ENCODE measurements at regions not wholly inside any gene's neighbourhood (a gene's known extent, or its start where the extent isn't known, plus 50 kb on each side); places are given as distances from the start of the nearest gene placed in this dataset.

GRCh38 chr15:70347321-70348225 lies 249.9 kb upstream of the TLE3 start (continued):
- no peak for TF ChIP-seq USF2 (IDR thresholded peaks at IDR 0.05; ENCODE audit: low read depth, low read length)

DNA sequence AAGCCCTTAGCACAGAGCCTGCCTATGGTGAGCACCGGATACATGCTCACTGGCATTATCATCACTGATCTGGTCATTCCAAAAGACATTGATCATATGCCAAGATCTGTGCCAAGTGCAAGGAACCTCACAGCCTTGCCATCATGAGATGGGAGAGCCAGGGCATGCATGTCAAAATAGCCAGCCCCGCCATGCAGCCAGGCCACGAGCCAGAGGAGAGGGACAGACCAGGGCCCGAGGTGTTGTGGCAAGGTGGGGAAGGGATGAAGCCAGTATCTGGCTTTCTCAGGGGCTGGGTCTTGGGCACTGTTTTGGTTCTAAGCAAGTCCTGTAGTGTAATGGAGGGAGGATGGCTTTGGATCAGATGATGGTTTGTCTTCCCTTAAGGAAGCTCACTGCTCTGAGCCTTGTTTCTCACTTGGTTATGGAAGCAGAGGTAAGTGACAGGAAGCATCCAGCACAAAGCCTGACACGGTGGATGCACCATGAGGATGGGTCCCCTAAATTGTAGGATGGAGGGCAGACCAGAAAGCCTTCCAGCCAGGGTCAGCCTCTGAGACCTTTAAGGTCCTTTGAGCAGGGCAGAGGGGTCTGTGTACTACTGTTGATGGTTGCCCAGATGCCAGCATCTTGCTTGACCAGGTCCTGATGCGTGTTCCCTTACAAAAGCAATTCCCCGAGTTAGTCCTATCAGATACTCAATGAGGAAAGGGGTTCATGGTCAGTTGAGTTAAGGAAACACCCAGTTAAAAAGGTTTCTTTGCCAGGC lies 247.7 kb upstream of the TLE3 start:
- peaks cover 46% of the 10 kb centered on the region for H3K27me3 ChIP-seq (ENCODE audit: control insufficient read depth, insufficient read depth, low read length)
- DNase-seq (no peak), ATAC-seq (ENCODE audit: low read depth) (no peak)
- no peak overlapping the region for H3K18ac ChIP-seq (ENCODE audit: low read depth, low read length)
- ChIA-PET POLR2A (ENCODE audit: unreplicated experiment) (no interaction called here), CTCF (no interaction called here)
- H4K20me1 ChIP-seq (ENCODE audit: insufficient read depth, low read length) = no peaks in the 10 kb centered on the region
- WGBS, 2 experiments (ENCODE audit: extremely low coverage in 2 of 2, insufficient read length in 1 of 2) = 71% methylated on average over 4 of the region's 7 CpGs; no CpG with 5 or more reads in 1 of the 2 experiments
- H3K4me3 ChIP-seq (ENCODE audit: insufficient read depth, low read depth, low read length) = no peak overlapping the region
- no peak overlapping the region for H3K4me2 ChIP-seq (ENCODE audit: low read depth, low read length)
- in situ Hi-C loops (cut with MboI; ENCODE audit: low sequenced_read_pairs) (no loop called here), dilution Hi-C loops (cut with HindIII; ENCODE audit: low sequenced_read_pairs, unreplicated experiment) (no loop called here), intact Hi-C loops (cut with micrococcal nuclease) (no loop called here)
- H2AK5ac ChIP-seq (ENCODE audit: low read depth, low read length) = no peak overlapping the region
- H3K56ac ChIP-seq (ENCODE audit: extremely low read depth, insufficient read depth, low read length) = no peak overlapping the region
- H4K91ac ChIP-seq (ENCODE audit: insufficient read depth, low read depth, low read length) = no peak overlapping the region
- no peak overlapping the region for H3K9ac ChIP-seq (ENCODE audit: low read depth, low read length)
- no peak overlapping the region for H3K14ac ChIP-seq (replicated peaks; ENCODE audit: low read depth, low read length)
- no peak overlapping the region for H2AFZ ChIP-seq (replicated peaks; ENCODE audit: low read length, poor library complexity)
- no peak overlapping the region for H3K23ac ChIP-seq (ENCODE audit: low read depth, low read length)
- no peak overlapping the region for H3K27ac ChIP-seq (ENCODE audit: insufficient read depth, low read length)
- no peak overlapping the region for H2BK15ac ChIP-seq (ENCODE audit: low read depth, low read length)
- H3K4me1 ChIP-seq (ENCODE audit: control insufficient read depth, insufficient read depth, low read length) = no peaks in the 10 kb centered on the region
- no peak overlapping the region for H2BK120ac ChIP-seq (ENCODE audit: low read depth, low read length)
- H4K5ac ChIP-seq (ENCODE audit: low read depth, low read length) = no peak overlapping the region
- no peak overlapping the region for H4K8ac ChIP-seq (ENCODE audit: low read depth in 2 of 2, low read length in 2 of 2)
- H3K9me3 ChIP-seq (ENCODE audit: control insufficient read depth, insufficient read depth, low read length) = no peaks in the 10 kb centered on the region; the same call in 1 of the 2 replicates
- H2BK20ac ChIP-seq (ENCODE audit: low read depth, low read length) = no peak overlapping the region
- no peak overlapping the region for H2AK9ac ChIP-seq (replicated peaks; ENCODE audit: low read depth, low read length, poor library complexity)
- no peak overlapping the region for H3K4ac ChIP-seq (ENCODE audit: low read depth, low read length)
- no peak overlapping the region for H2BK5ac ChIP-seq (ENCODE audit: low read depth, low read length, poor library complexity, severe bottlenecking)
- no peaks in the 10 kb centered on the region for H3K79me1 ChIP-seq (ENCODE audit: low read depth in 1 of 2, low read length in 2 of 2)
- H3K9me1 ChIP-seq (ENCODE audit: insufficient read depth, low read length) = no peaks in the 10 kb centered on the region
- H3K36me3 ChIP-seq (ENCODE audit: control insufficient read depth, insufficient read depth, low read length) = no peaks in the 10 kb centered on the region
- BruUV-seq (replicated peaks) = no TSS peak
- no peak for TF ChIP-seq NFE2L2 (IDR thresholded peaks at IDR 0.05; ENCODE audit: low read depth, low read length)
- TF ChIP-seq MAZ (IDR thresholded peaks at IDR 0.05; ENCODE audit: borderline replicate concordance, low read depth, low read length) = no peak
- no peak for TF ChIP-seq CEBPB (IDR thresholded peaks at IDR 0.05; ENCODE audit: low read depth, low read length)
- no peak for TF ChIP-seq POLR2A (IDR thresholded peaks at IDR 0.05; ENCODE audit: low read depth, low read length)
- TF ChIP-seq RFX5 (IDR thresholded peaks at IDR 0.05; ENCODE audit: low read depth, low read length) = no peak
- no peak for TF ChIP-seq RAD21 (IDR thresholded peaks at IDR 0.05; ENCODE audit: low read length)
- no peak for TF ChIP-seq FOS (IDR thresholded peaks at IDR 0.05; ENCODE audit: low read depth, low read length)
- no peak for TF ChIP-seq MAFK (IDR thresholded peaks at IDR 0.05; ENCODE audit: low read depth, low read length)
- no peak for TF ChIP-seq CHD1 (IDR thresholded peaks at IDR 0.05; ENCODE audit: low read depth, low read length)
- TF ChIP-seq MXI1 (IDR thresholded peaks at IDR 0.05; ENCODE audit: borderline replicate concordance, low read depth, low read length) = no peak
- no peak for TF ChIP-seq USF2 (IDR thresholded peaks at IDR 0.05; ENCODE audit: low read depth, low read length)
- TF ChIP-seq, protein P1, sequence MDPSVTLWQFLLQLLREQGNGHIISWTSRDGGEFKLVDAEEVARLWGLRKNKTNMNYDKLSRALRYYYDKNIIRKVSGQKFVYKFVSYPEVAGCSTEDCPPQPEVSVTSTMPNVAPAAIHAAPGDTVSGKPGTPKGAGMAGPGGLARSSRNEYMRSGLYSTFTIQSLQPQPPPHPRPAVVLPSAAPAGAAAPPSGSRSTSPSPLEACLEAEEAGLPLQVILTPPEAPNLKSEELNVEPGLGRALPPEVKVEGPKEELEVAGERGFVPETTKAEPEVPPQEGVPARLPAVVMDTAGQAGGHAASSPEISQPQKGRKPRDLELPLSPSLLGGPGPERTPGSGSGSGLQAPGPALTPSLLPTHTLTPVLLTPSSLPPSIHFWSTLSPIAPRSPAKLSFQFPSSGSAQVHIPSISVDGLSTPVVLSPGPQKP (IDR thresholded peaks at IDR 0.05; ENCODE audit: borderline replicate concordance, low read depth, low read length) = no peak
- no peak for TF ChIP-seq BHLHE40 (IDR thresholded peaks at IDR 0.05; ENCODE audit: low read depth, low read length)
